ENCODE measurements at regions not wholly inside any gene's neighbourhood (a gene's known extent, or its start where the extent isn't known, plus 50 kb on each side); places are given as distances from the start of the nearest gene placed in this dataset.

DNA sequence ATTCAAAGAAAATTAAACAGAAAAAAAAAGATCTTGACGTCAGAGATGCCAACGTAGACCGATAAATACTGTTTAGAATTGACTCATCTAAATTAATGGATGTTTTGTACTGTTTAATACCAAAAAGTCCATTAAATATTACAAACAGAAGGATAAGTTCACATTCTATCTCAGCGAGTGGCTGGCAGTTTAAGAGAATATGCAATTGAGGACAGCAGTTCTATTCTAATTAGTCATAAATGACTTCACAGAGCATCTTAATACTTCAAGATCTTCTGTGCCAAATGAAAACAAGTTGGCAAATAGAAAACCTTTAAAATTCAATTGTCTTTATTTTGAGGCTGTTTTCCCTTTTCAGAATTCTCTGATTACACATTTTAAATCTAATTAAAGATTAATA lies 326.6 kb upstream of the NREP start:
- intact Hi-C loops (cut with micrococcal nuclease): no loop called here
- Mint-ChIP-seq H3K4me1 (no peaks in the 10 kb centered on the region), H3K36me3 (no peaks in the 10 kb centered on the region), H3K4me3 (no peak overlapping the region), H3K27ac (no peak overlapping the region), H3K9me3 (peaks cover 2 to 4% of the 10 kb centered on the region in 2 donors), H3K27me3 (ENCODE audit: low read depth in 2 of 2) (no peaks in the 10 kb centered on the region)
- no peaks in the 10 kb centered on the region for H3K36me3 ChIP-seq (ENCODE audit: control insufficient read depth, insufficient read depth, low read length)
- 88% methylated on average over 1 of the region's 4 CpGs for WGBS (ENCODE audit: insufficient coverage)
- DNase-seq (no peak), ATAC-seq (no peak)
- H3K4me3 ChIP-seq (ENCODE audit: low read length): no peak overlapping the region
- H3K4me1 ChIP-seq (ENCODE audit: control insufficient read depth, insufficient read depth, low read length): no peaks in the 10 kb centered on the region
- TF ChIP-seq, protein P1, sequence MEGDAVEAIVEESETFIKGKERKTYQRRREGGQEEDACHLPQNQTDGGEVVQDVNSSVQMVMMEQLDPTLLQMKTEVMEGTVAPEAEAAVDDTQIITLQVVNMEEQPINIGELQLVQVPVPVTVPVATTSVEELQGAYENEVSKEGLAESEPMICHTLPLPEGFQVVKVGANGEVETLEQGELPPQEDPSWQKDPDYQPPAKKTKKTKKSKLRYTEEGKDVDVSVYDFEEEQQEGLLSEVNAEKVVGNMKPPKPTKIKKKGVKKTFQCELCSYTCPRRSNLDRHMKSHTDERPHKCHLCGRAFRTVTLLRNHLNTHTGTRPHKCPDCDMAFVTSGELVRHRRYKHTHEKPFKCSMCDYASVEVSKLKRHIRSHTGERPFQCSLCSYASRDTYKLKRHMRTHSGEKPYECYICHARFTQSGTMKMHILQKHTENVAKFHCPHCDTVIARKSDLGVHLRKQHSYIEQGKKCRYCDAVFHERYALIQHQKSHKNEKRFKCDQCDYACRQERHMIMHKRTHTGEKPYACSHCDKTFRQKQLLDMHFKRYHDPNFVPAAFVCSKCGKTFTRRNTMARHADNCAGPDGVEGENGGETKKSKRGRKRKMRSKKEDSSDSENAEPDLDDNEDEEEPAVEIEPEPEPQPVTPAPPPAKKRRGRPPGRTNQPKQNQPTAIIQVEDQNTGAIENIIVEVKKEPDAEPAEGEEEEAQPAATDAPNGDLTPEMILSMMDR (IDR thresholded peaks at IDR 0.05): no peak
- H3K9me3 ChIP-seq (ENCODE audit: control insufficient read depth, insufficient read depth, low read length): no peaks in the 10 kb centered on the region
- no peaks in the 10 kb centered on the region for H3K27me3 ChIP-seq (ENCODE audit: control insufficient read depth, insufficient read depth, low read length)
- no peak overlapping the region for H3K27ac ChIP-seq (ENCODE audit: low read length)

DNA sequence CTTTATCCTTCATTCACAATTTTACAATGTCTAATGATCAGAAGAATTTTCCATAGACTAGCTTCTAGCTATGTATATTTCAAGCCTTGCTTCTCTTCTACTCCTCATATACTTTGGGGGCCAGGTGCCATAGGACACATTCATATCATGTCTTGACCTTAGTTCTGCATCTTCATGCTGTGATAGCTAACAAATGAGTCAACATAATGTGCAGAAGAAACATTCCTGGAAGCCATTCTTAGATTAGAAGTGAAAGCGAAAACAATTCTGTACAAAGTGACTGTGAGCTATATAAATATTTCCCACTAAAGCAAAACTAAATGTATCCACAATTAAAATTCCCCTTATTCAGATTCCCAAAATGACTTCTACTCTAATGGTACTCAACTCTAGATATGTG lies 320.2 kb upstream of the NREP start:
- no peak for ATAC-seq
- H3K27ac ChIP-seq (ENCODE audit: low read length): no peak overlapping the region

DNA sequence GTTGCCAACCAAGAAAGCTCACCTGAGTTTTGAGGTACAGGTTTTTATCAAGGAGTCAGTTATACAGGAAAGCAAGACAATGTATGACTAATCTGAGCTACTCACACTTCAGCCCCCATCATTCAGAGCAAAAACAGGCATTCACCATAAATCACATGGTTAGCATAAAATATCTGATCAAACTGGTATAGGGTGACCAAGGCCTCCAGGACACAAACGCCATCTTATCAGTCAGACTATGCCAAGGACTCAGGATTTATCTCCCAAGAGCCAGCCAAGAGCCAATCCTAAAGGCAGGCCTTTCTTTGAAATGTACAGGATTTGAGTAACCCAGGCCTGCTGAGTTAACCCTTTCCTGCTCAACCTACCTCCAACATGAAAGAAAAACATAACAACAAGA lies 313.0 kb upstream of the NREP start:
- intact Hi-C loops (cut with micrococcal nuclease): no loop called here
- H3K4me3 ChIP-seq (ENCODE audit: low read length): no peak overlapping the region
- TF ChIP-seq, protein P1 (IDR thresholded peaks at IDR 0.05): no peak
- ATAC-seq: no peak
- no peaks in the 10 kb centered on the region for H3K4me1 ChIP-seq (ENCODE audit: control insufficient read depth, insufficient read depth, low read length)
- H3K4me1 Mint-ChIP-seq: no peaks in the 10 kb centered on the region
- H3K27me3 ChIP-seq (ENCODE audit: control insufficient read depth, insufficient read depth, low read length): no peaks in the 10 kb centered on the region
- no peak overlapping the region for H3K27ac Mint-ChIP-seq
- no peak overlapping the region for H3K4me3 Mint-ChIP-seq
- H3K36me3 Mint-ChIP-seq: no peaks in the 10 kb centered on the region
- H3K27me3 Mint-ChIP-seq (ENCODE audit: low read depth in 2 of 2): peaks cover 0 to 6% of the 10 kb centered on the region in 2 donors
- 79% methylated on average over 1 of the region's 1 CpG for WGBS (ENCODE audit: insufficient coverage)
- DNase-seq: no peak
- H3K36me3 ChIP-seq (ENCODE audit: control insufficient read depth, insufficient read depth, low read length): no peaks in the 10 kb centered on the region
- no peaks in the 10 kb centered on the region for H3K9me3 ChIP-seq (ENCODE audit: control insufficient read depth, insufficient read depth, low read length)
- H3K9me3 Mint-ChIP-seq: peaks cover 0 to 3% of the 10 kb centered on the region in 2 donors
- no peak overlapping the region for H3K27ac ChIP-seq (ENCODE audit: low read length)

More for the DNA sequence above, 320.2 kb upstream of the NREP start:
- Mint-ChIP-seq H3K4me1 (no peaks in the 10 kb centered on the region), H3K9me3 (peaks cover 2 to 4% of the 10 kb centered on the region in 2 donors), H3K36me3 (no peaks in the 10 kb centered on the region), H3K4me3 (no peak overlapping the region), H3K27ac (no peak overlapping the region), H3K27me3 (ENCODE audit: low read depth in 2 of 2) (no peaks in the 10 kb centered on the region)
- H3K27me3 ChIP-seq (ENCODE audit: control insufficient read depth, insufficient read depth, low read length): no peaks in the 10 kb centered on the region
- TF ChIP-seq, protein P1 (IDR thresholded peaks at IDR 0.05): no peak
- H3K4me3 ChIP-seq (ENCODE audit: low read length): no peak overlapping the region
- no peaks in the 10 kb centered on the region for H3K4me1 ChIP-seq (ENCODE audit: control insufficient read depth, insufficient read depth, low read length)
- WGBS (ENCODE audit: insufficient coverage): no CpG with 5 or more reads among the region's 1 CpG
- no peaks in the 10 kb centered on the region for H3K9me3 ChIP-seq (ENCODE audit: control insufficient read depth, insufficient read depth, low read length)
- H3K36me3 ChIP-seq (ENCODE audit: control insufficient read depth, insufficient read depth, low read length): no peaks in the 10 kb centered on the region
- no peak for DNase-seq
- intact Hi-C loops (cut with micrococcal nuclease): no loop called here

DNA sequence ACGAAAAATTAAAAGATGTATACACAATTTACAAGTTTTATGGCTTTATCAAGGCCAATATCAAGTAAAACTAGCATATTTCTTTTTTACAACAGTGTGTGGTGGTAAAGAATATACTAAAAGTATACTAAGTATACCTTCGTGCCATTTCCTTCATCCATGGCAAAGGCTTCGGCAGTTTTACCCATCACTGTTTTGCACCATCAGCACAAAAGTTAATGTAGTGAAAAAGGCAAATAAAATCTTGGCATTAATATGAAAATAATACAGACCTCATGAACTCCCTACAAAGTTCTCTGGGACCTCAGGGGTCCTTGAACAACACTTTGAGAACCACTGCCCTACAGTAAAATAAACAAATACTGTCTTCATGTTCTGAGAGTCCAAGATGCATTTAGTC lies 312.3 kb upstream of the NREP start:
- TF ChIP-seq, protein P1 (IDR thresholded peaks at IDR 0.05): no peak
- Histone ChIP-seq H3K27ac (ENCODE audit: low read length) (no peak overlapping the region), H3K4me1 (ENCODE audit: control insufficient read depth, insufficient read depth, low read length) (no peaks in the 10 kb centered on the region), H3K4me3 (ENCODE audit: low read length) (no peak overlapping the region), H3K36me3 (ENCODE audit: control insufficient read depth, insufficient read depth, low read length) (no peaks in the 10 kb centered on the region), H3K27me3 (ENCODE audit: control insufficient read depth, insufficient read depth, low read length) (no peaks in the 10 kb centered on the region), H3K9me3 (ENCODE audit: control insufficient read depth, insufficient read depth, low read length) (no peaks in the 10 kb centered on the region)
- Mint-ChIP-seq H3K4me3 (no peak overlapping the region), H3K27me3 (ENCODE audit: low read depth in 2 of 2) (peaks cover 0 to 6% of the 10 kb centered on the region in 2 donors), H3K36me3 (no peaks in the 10 kb centered on the region), H3K4me1 (no peaks in the 10 kb centered on the region), H3K27ac (no peak overlapping the region), H3K9me3 (peaks cover 0 to 3% of the 10 kb centered on the region in 2 donors)
- WGBS (ENCODE audit: insufficient coverage): 71% methylated on average over 1 of the region's 3 CpGs
- no peak for DNase-seq
- ATAC-seq: no peak
- intact Hi-C loops (cut with micrococcal nuclease): no loop called here
